ENCODE measurements at regions not wholly inside any gene's neighbourhood (a gene's known extent, or its start where the extent isn't known, plus 50 kb on each side); places are given as distances from the start of the nearest gene placed in this dataset.
"Not testable (repeated sequence)": the region's sequence is repeated elsewhere in the genome, so short reads cannot be mapped to it uniquely, and the experiment has no call there.

- DNase-seq (ENCODE audit: low read depth): no peak
- H3K4me3 ChIP-seq (ENCODE audit: low read depth, low read length): no peak overlapping the region
- no peak for TF ChIP-seq CTCF (IDR thresholded peaks at IDR 0.05; ENCODE audit: insufficient read depth, low read length)
Observed at GRCh38 chr16:51239196-51239595, 88.1 kb upstream of the SALL1 start.

GRCh38 chr16:51237861-51238378 lies 86.8 kb upstream of the SALL1 start:
- TF ChIP-seq CTCF (IDR thresholded peaks at IDR 0.05; ENCODE audit: insufficient read depth, low read length): no peak
- no peak for DNase-seq (ENCODE audit: low read depth)
- no peak overlapping the region for H3K4me3 ChIP-seq (ENCODE audit: low read depth, low read length)

GRCh38 chr16:51237207-51237606 lies 86.1 kb upstream of the SALL1 start:
- H3K4me3 ChIP-seq (ENCODE audit: low read depth, low read length): no peak overlapping the region
- peak; percentile 13 for DNase-seq (ENCODE audit: low read depth)

GRCh38 chr16:51236583-51236982 lies 85.5 kb upstream of the SALL1 start:
- no peak overlapping the region for H3K4me3 ChIP-seq (ENCODE audit: low read depth, low read length)
- no peak for TF ChIP-seq CTCF (IDR thresholded peaks at IDR 0.05; ENCODE audit: insufficient read depth, low read length)
- DNase-seq (ENCODE audit: low read depth): peak; percentile 12

More at GRCh38 chr16:51237207-51237606, 86.1 kb upstream of the SALL1 start:
- TF ChIP-seq CTCF (IDR thresholded peaks at IDR 0.05; ENCODE audit: insufficient read depth, low read length): no peak

- no peak overlapping the region for H3K4me3 ChIP-seq (ENCODE audit: low read depth, low read length)
- no peak for TF ChIP-seq CTCF (IDR thresholded peaks at IDR 0.05; ENCODE audit: insufficient read depth, low read length)
- DNase-seq (ENCODE audit: low read depth): peak; percentile 12
Observed at GRCh38 chr16:51231702-51232101, 80.6 kb upstream of the SALL1 start.

- not testable (repeated sequence) for H3K4me3 ChIP-seq (ENCODE audit: low read depth, low read length); DNase-seq (ENCODE audit: low read depth)
Observed at GRCh38 chr16:51230035-51230434, 79.0 kb upstream of the SALL1 start.

- H3K4me3 ChIP-seq (ENCODE audit: low read depth, low read length): no peak overlapping the region
- TF ChIP-seq CTCF (IDR thresholded peaks at IDR 0.05; ENCODE audit: insufficient read depth, low read length): no peak
- DNase-seq (ENCODE audit: low read depth): no peak
Observed at GRCh38 chr16:51228097-51228659, 77.1 kb upstream of the SALL1 start.

All from fibroblast of the aortic adventitia (primary cell).